Prostate gland (tissue), 2 donors: ENCODE measurements at regions not wholly inside any gene's neighbourhood (a gene's known extent, or its start where the extent isn't known, plus 50 kb on each side); places are given as distances from the start of the nearest gene placed in this dataset.

Experiments used
- CTCF ChIP-seq, 4 experiments: fragments of 200-600 bp in 2 of 4; fragments of 450-650 bp in 2 of 4; sonication (generic) in 2 of 4; IDR thresholded peaks; 1 replicate in 3 of 4; 2 replicates in 1 of 4; pipeline ENCODE4 v1.5.1; 2016 to 2019; ENCODE audit warnings: antibody characterized with exemption in 4 of 4, mild to moderate bottlenecking in 2 of 4, moderate library complexity in 2 of 4
- POLR2A ChIP-seq: fragments of 450-650 bp; IDR thresholded peaks from one replicate; pipeline ENCODE4 v1.6.1; 2016; ENCODE audit warnings: antibody characterized with exemption, mild to moderate bottlenecking
- POLR2AphosphoS5 ChIP-seq: sonication (generic); formaldehyde crosslinking; IDR thresholded peaks from one replicate; pipeline ENCODE4 v1.6.1; 2017; ENCODE audit warnings: antibody characterized with exemption

- TF ChIP-seq CTCF (IDR thresholded peaks at IDR 0.05) (no peak), POLR2A (no peak), POLR2AphosphoS5 (no peak)
Observed at GRCh38 chr4:106715825-106716224, 320.3 kb downstream of the DKK2 start.
